Thoracic aorta (tissue), 2 donors: ENCODE measurements at regions not wholly inside any gene's neighbourhood (a gene's known extent, or its start where the extent isn't known, plus 50 kb on each side); places are given as distances from the start of the nearest gene placed in this dataset.

Source experiments
- ATAC-seq: fragments of 150-250 bp; one replicate; pipeline ENCODE4 v1.8.0; 2017; ENCODE audit warnings: low read depth; ENCODE audit not compliant: insufficient number of reproducible peaks, low FRiP score
- DNase-seq: peaks from one replicate; pipeline ENCODE4 v3.0.0-alpha.2; 2020; ENCODE audit warnings: low spot score
- H3K27ac ChIP-seq, 2 donors: fragments of 200-600 bp; sonication (generic); 1 replicate in 1 of 2; 2 replicates in 1 of 2; pipeline ENCODE4 v1.5.1; 2016; ENCODE audit warnings: mild to moderate bottlenecking in 2 of 2, moderate library complexity in 2 of 2
- H3K27me3 ChIP-seq: fragments of 200-600 bp; sonication (generic); replicated peaks from 2 replicates; pipeline ENCODE4 v1.6.0; 2016; ENCODE audit warnings: mild to moderate bottlenecking; ENCODE audit not compliant: insufficient read depth
- H3K36me3 ChIP-seq: fragments of 200-600 bp; sonication (generic); one replicate; pipeline ENCODE4 v1.5.1; 2016
- H3K4me1 ChIP-seq, 2 donors: fragments of 200-600 bp; sonication (generic); 1 replicate in 1 of 2; 2 replicates in 1 of 2; pipeline versions ENCODE4 v1.5.1 to v1.6.0; 2016; ENCODE audit warnings: low read depth in 2 of 2, mild to moderate bottlenecking in 1 of 2; ENCODE audit not compliant: control insufficient read depth in 1 of 2
- H3K4me3 ChIP-seq: fragments of 200-600 bp; sonication (generic); 2 replicates; pipeline ENCODE4 v1.5.1; 2016; ENCODE audit warnings: mild to moderate bottlenecking
- H3K9me3 ChIP-seq: fragments of 200-600 bp; sonication (generic); 2 replicates; pipeline ENCODE4 v1.5.1; 2016
- CTCF ChIP-seq: fragments of 200-600 bp; sonication (generic); IDR thresholded peaks from one replicate; pipeline ENCODE4 v1.5.1; 2019; ENCODE audit warnings: antibody characterized with exemption

DNA sequence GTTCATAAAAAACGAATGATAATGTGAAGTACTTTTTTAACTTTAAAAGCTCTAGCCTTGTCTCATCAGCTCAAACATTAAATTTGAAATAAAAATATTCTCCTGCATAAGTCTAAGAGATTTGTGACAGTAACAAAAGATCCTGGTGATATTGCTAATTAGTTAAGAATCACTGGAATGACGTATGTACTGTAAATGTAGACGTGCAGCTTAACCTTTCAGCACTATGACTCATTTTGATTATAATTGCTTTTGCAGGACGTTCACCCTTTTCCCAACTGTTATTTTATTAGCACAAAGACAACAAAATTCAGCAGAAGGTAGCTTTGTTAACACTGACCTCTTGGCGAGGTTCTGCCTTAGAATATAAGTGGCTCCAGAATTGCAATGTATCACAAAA is 68.6 kb downstream of the TENT5A start:
- no peaks in the 10 kb centered on the region for H3K9me3 ChIP-seq
- DNase-seq (no peak), ATAC-seq (no peak)
- H3K4me1 ChIP-seq, result no peaks in the 10 kb centered on the region
- no peak overlapping the region for H3K4me3 ChIP-seq
- no peaks in the 10 kb centered on the region for H3K36me3 ChIP-seq
- no peaks in the 10 kb centered on the region for H3K27me3 ChIP-seq
- TF ChIP-seq CTCF, result no peak
- H3K27ac ChIP-seq, result no peak overlapping the region

DNA sequence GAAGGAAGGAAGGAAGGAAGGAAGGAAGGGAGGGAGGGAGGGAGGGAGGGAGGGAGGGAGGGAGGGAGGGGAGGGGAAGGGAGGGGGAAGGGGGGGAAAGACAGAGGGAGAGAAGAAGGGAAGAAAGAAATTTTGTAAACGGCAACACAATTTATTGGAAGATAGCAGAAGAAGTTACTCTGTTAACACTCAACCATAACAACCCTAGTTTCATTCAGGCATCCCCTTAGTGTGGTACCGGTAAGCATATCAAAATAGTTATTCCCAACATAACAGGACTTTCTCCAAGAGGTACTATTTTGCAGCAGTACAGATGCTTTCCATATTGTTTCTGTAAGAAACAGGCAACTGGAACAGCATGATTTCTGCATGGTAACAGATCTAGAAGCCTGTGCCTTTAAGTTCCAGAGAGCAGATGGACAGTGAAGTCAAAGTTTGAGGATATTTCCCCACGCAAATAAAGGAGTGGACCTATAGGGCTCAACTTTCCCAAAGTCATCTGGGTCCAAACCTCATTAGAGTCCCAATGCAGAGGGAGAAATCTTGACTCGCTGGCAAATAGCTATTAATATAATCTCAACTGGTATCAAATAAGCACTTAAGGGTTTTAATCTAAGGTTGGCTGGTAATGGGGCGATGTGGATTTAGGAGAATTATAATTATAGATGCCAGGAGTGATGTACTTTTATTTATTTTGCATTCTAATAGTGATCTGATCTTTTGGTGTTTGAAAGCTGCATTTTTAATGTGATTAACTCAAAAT is 69.4 kb downstream of the TENT5A start:
- H3K36me3 ChIP-seq, result no peaks in the 10 kb centered on the region
- DNase-seq, result no peak
- no peak for TF ChIP-seq CTCF
- no peaks in the 10 kb centered on the region for H3K4me1 ChIP-seq
- ATAC-seq, result no peak
- no peak overlapping the region for H3K4me3 ChIP-seq
- no peaks in the 10 kb centered on the region for H3K27me3 ChIP-seq
- no peak overlapping the region for H3K27ac ChIP-seq
- H3K9me3 ChIP-seq, result no peaks in the 10 kb centered on the region

- Histone ChIP-seq H3K36me3 (no peaks in the 10 kb centered on the region), H3K4me1 (no peaks in the 10 kb centered on the region), H3K27me3 (no peaks in the 10 kb centered on the region), H3K9me3 (no peaks in the 10 kb centered on the region), H3K4me3 (no peak overlapping the region), H3K27ac (no peak overlapping the region)
- no peak for DNase-seq
- TF ChIP-seq CTCF, result no peak
- no peak for ATAC-seq
These were observed 70.2 kb downstream of the TENT5A start for GRCh38 chr6:81682235-81682795.

GRCh38 chr6:81669445-81669844 is 83.0 kb downstream of the TENT5A start:
- H3K36me3 ChIP-seq, result no peaks in the 10 kb centered on the region
- no peak overlapping the region for H3K27ac ChIP-seq
- H3K4me1 ChIP-seq, result no peaks in the 10 kb centered on the region
- ATAC-seq (no peak), DNase-seq (no peak)
- no peaks in the 10 kb centered on the region for H3K9me3 ChIP-seq
- H3K4me3 ChIP-seq, result no peak overlapping the region
- no peak for TF ChIP-seq CTCF
- no peaks in the 10 kb centered on the region for H3K27me3 ChIP-seq

GRCh38 chr6:81668615-81669047 is 83.8 kb downstream of the TENT5A start:
- DNase-seq, result no peak
- Histone ChIP-seq H3K9me3 (no peaks in the 10 kb centered on the region), H3K4me3 (no peak overlapping the region), H3K36me3 (no peaks in the 10 kb centered on the region), H3K4me1 (no peaks in the 10 kb centered on the region), H3K27me3 (no peaks in the 10 kb centered on the region), H3K27ac (no peak overlapping the region)
- no peak for ATAC-seq
- TF ChIP-seq CTCF, result no peak
